ENCODE measurements at regions not wholly inside any gene's neighbourhood (a gene's known extent, or its start where the extent isn't known, plus 50 kb on each side); places are given as distances from the start of the nearest gene placed in this dataset.

DNA sequence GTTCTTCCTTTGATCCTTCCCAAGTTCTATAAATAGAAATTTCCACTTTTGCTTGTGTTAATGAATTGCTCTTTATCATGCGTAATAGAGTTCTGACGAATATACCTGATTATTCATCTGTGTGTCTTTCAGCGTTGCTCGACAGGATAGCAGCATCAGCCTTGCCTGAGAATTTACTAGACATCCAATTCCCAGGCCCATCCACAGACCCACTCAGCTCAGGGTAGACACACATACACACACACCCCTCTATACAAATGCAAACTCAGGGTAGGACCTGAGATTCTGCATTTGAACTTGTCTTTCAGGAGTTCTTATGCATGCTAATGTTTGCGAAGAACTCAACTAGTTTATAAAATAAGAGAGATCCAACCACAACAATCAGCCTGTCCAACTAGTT is 343.4 kb upstream of the GYPC start:
- H3K4me3 ChIP-seq (ENCODE audit: low read length) = no peak overlapping the region

DNA sequence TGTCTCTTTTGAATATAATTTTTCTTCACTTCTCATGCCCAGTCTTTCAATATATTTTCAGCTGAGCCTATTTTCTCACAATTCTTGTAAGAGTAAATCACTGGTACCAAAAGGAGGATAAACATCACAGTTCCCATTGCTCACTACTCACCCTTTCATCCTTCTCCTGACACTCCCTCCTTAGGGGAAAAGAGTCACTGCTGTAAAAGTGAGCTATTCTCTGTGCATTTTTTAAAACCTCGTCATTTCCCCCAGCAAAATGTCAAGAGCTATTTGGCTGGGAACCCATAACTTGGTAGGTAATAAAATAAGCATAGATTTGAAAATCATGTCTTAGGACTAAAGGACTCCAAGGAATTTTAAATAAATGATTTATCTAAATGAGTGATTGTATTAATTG is 340.1 kb upstream of the GYPC start:
- Histone ChIP-seq H3K36me3 (ENCODE audit: control insufficient read depth, insufficient read depth, low read length, severe bottlenecking) (no peaks in the 10 kb centered on the region), H3K9me3 (ENCODE audit: control insufficient read depth, low read length) (no peaks in the 10 kb centered on the region), H3K4me1 (ENCODE audit: control insufficient read depth, insufficient read depth, low read length) (no peaks in the 10 kb centered on the region), H3K27me3 (replicated peaks; ENCODE audit: control insufficient read depth, insufficient read depth, low read length) (no peaks in the 10 kb centered on the region), H3K9ac (ENCODE audit: low read length) (no peak overlapping the region), H3K4me3 (ENCODE audit: low read length) (no peak overlapping the region)
- DNase-seq (ENCODE audit: low read depth) = no peak

More for the DNA sequence above, 343.4 kb upstream of the GYPC start:
- no peaks in the 10 kb centered on the region for H3K4me1 ChIP-seq (ENCODE audit: control insufficient read depth, insufficient read depth, low read length)
- no peak for DNase-seq (ENCODE audit: low read depth)
- H3K9ac ChIP-seq (ENCODE audit: low read length) = no peak overlapping the region
- H3K9me3 ChIP-seq (ENCODE audit: control insufficient read depth, low read length) = no peaks in the 10 kb centered on the region
- H3K36me3 ChIP-seq (ENCODE audit: control insufficient read depth, insufficient read depth, low read length, severe bottlenecking) = no peaks in the 10 kb centered on the region
- no peaks in the 10 kb centered on the region for H3K27me3 ChIP-seq (replicated peaks; ENCODE audit: control insufficient read depth, insufficient read depth, low read length)

DNA sequence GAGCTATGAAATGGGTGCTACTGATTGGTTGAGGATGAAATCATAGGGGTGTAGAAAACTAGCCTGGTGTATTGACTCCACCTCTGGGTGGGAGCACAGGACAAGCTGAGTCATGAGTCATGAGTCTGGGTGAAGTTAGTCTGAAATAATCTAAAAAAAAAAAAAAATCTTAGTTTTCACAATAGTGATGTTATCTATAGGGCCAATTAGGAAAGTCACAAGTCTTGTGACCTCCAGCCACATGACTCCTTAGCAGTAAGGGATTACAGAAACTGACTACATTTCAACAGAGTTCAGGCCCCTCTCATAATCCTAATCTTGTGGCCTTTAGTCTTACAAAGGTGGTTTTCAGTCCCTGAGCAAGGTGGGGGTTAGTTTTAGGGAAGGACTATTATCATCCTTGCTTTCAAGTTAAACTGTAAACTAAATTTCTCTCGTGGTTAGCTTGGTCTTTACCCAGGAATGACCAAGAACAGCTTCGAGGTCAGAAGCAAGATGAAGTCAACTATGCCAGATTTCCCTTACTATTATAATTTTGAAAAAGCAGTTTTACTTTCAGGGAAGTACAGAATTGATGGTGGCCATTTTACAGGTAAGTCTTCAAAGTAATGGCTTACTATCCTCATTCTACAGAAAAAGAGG is 338.0 kb upstream of the GYPC start:
- Histone ChIP-seq H3K27me3 (replicated peaks; ENCODE audit: control insufficient read depth, insufficient read depth, low read length) (no peaks in the 10 kb centered on the region), H3K9ac (ENCODE audit: low read length) (no peak overlapping the region), H3K36me3 (ENCODE audit: control insufficient read depth, insufficient read depth, low read length, severe bottlenecking) (no peaks in the 10 kb centered on the region), H3K4me3 (ENCODE audit: low read length) (no peak overlapping the region), H3K4me1 (ENCODE audit: control insufficient read depth, insufficient read depth, low read length) (no peaks in the 10 kb centered on the region), H3K9me3 (ENCODE audit: control insufficient read depth, low read length) (no peaks in the 10 kb centered on the region)
- DNase-seq (ENCODE audit: low read depth) = no peak

DNA sequence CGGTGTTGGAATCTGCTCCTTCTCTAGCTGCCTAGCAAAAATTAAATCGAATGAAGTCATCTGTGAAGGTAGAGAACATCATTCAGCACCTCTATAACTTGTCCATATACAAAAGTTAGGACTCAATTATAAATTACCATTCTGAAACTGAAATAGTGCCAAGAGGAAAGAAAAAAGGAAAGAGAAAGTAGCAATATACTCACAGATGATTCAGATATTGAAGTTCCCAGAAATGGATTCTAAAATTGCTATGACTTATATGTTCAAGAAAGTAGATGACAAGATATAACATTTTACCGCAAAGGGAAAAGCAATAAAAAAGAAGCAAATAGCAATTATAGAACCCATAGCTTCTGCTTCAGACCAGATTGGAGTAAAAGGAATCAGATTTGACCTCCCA is 333.6 kb upstream of the GYPC start:
- Histone ChIP-seq H3K4me1 (ENCODE audit: control insufficient read depth, insufficient read depth, low read length) (no peaks in the 10 kb centered on the region), H3K9me3 (ENCODE audit: control insufficient read depth, low read length) (no peaks in the 10 kb centered on the region), H3K36me3 (ENCODE audit: control insufficient read depth, insufficient read depth, low read length, severe bottlenecking) (no peaks in the 10 kb centered on the region), H3K4me3 (ENCODE audit: low read length) (no peak overlapping the region), H3K27me3 (replicated peaks; ENCODE audit: control insufficient read depth, insufficient read depth, low read length) (no peaks in the 10 kb centered on the region), H3K9ac (ENCODE audit: low read length) (no peak overlapping the region)
- DNase-seq (ENCODE audit: low read depth) = no peak

DNA sequence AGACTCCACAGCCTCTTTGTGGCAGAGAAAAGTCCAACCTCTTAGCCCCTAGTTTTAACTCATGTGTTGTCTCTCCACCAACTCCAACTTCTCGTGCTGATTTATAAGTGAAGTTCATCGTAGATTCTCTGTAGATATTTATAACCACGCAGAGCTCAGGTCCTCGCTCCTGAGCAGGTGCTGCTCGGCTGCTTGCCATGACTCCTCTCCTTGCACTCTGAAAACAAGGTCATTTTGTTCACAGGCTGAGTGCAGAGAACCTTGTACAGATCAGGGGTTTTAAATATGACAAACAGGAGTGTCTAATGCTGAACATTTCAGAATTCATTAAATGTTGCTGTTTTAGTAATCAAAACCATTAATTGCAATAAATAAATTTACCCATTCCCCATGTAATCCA is 330.8 kb upstream of the GYPC start:
- no peak for DNase-seq (ENCODE audit: low read depth)
- H3K4me1 ChIP-seq (ENCODE audit: control insufficient read depth, insufficient read depth, low read length) = no peaks in the 10 kb centered on the region

GRCh38 chr2:126329173-126329572 is 326.8 kb upstream of the GYPC start:
- Histone ChIP-seq H3K4me1 (ENCODE audit: control insufficient read depth, insufficient read depth, low read length) (no peaks in the 10 kb centered on the region), H3K9ac (ENCODE audit: low read length) (no peak overlapping the region), H3K9me3 (ENCODE audit: control insufficient read depth, low read length) (peaks cover 24% of the 10 kb centered on the region), H3K36me3 (ENCODE audit: control insufficient read depth, insufficient read depth, low read length, severe bottlenecking) (no peaks in the 10 kb centered on the region), H3K4me3 (ENCODE audit: low read length) (no peak overlapping the region), H3K27me3 (replicated peaks; ENCODE audit: control insufficient read depth, insufficient read depth, low read length) (no peaks in the 10 kb centered on the region)
- no peak for DNase-seq (ENCODE audit: low read depth)

More for the DNA sequence above, 330.8 kb upstream of the GYPC start:
- Histone ChIP-seq H3K9ac (ENCODE audit: low read length) (no peak overlapping the region), H3K4me3 (ENCODE audit: low read length) (no peak overlapping the region), H3K9me3 (ENCODE audit: control insufficient read depth, low read length) (no peaks in the 10 kb centered on the region), H3K27me3 (replicated peaks; ENCODE audit: control insufficient read depth, insufficient read depth, low read length) (no peaks in the 10 kb centered on the region), H3K36me3 (ENCODE audit: control insufficient read depth, insufficient read depth, low read length, severe bottlenecking) (no peaks in the 10 kb centered on the region)

DNA sequence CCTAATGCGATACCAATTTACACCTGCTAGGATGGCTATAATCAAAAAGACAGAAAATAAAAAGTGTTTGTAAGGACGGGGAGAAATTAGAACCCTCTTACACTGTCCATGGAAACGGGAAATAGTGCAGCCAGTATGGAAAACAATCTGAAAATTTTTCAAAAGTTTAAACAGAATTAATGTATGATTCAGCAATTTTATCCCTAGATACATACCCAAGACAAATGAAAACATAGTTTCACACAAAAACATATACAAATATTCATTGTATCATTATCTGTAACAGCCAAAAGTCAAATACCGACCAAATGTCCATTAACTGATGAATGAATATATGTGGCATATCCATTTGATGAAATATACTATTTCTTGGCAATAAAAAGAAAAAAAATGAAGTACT is 313.5 kb upstream of the GYPC start:
- DNase-seq (ENCODE audit: low read depth) = no peak

GRCh38 chr2:126343136-126343535 is 312.8 kb upstream of the GYPC start:
- H3K36me3 ChIP-seq (ENCODE audit: control insufficient read depth, insufficient read depth, low read length, severe bottlenecking) = no peaks in the 10 kb centered on the region
- DNase-seq (ENCODE audit: low read depth) = no peak
- peaks cover 4% of the 10 kb centered on the region for H3K9me3 ChIP-seq (ENCODE audit: control insufficient read depth, low read length)
- no peaks in the 10 kb centered on the region for H3K27me3 ChIP-seq (replicated peaks; ENCODE audit: control insufficient read depth, insufficient read depth, low read length)
- no peak overlapping the region for H3K4me3 ChIP-seq (ENCODE audit: low read length)
- H3K9ac ChIP-seq (ENCODE audit: low read length) = no peak overlapping the region
- H3K4me1 ChIP-seq (ENCODE audit: control insufficient read depth, insufficient read depth, low read length) = no peaks in the 10 kb centered on the region

More for the DNA sequence above, 313.5 kb upstream of the GYPC start:
- no peaks in the 10 kb centered on the region for H3K36me3 ChIP-seq (ENCODE audit: control insufficient read depth, insufficient read depth, low read length, severe bottlenecking)
- H3K9me3 ChIP-seq (ENCODE audit: control insufficient read depth, low read length) = peaks cover 4% of the 10 kb centered on the region
- no peak overlapping the region for H3K4me3 ChIP-seq (ENCODE audit: low read length)
- H3K27me3 ChIP-seq (replicated peaks; ENCODE audit: control insufficient read depth, insufficient read depth, low read length) = no peaks in the 10 kb centered on the region
- H3K9ac ChIP-seq (ENCODE audit: low read length) = no peak overlapping the region
- H3K4me1 ChIP-seq (ENCODE audit: control insufficient read depth, insufficient read depth, low read length) = no peaks in the 10 kb centered on the region

DNA sequence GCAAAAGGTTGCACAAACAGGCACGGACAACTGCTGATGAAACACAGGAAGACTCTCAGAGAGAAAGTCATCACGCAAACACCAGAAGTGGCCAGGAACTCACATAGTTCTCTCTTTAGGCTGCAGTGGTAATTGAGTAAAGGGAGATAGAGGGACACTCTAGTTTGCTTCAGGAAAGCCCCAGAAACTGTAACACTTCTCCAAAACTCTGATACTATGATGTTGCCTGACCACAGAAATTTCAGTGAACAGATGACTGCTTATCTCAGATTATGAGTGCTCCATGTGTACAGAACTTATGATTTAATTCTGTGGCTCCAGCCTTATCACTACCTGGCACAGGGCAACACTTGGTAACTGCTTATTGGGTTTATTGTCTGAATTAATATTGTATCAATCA is 311.5 kb upstream of the GYPC start:
- H3K9me3 ChIP-seq (ENCODE audit: control insufficient read depth, low read length) = peaks cover 4% of the 10 kb centered on the region
- no peak overlapping the region for H3K9ac ChIP-seq (ENCODE audit: low read length)
- no peak overlapping the region for H3K4me3 ChIP-seq (ENCODE audit: low read length)
- DNase-seq (ENCODE audit: low read depth) = no peak
- no peaks in the 10 kb centered on the region for H3K4me1 ChIP-seq (ENCODE audit: control insufficient read depth, insufficient read depth, low read length)
- H3K27me3 ChIP-seq (replicated peaks; ENCODE audit: control insufficient read depth, insufficient read depth, low read length) = no peaks in the 10 kb centered on the region
- no peaks in the 10 kb centered on the region for H3K36me3 ChIP-seq (ENCODE audit: control insufficient read depth, insufficient read depth, low read length, severe bottlenecking)

DNA sequence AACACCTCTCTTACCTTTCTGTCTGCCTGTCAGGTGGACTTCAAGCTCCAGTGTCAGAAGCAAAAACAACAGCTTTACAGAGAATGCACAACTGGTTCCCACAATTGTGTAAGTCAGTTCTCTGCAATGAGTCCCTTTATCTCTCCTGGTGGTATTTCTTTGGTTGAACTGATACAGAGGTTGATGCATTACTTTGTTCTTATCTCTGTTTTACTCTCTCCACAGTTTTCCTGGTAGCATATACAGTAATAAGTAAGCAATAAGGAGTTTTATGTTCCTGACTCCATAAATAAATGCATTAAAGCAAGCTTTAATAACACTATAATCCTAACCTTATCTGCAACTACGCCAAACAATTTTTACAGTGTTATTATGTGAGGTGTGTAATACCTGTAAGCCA is 310.3 kb upstream of the GYPC start:
- Histone ChIP-seq H3K9me3 (ENCODE audit: control insufficient read depth, low read length) (peaks cover 8% of the 10 kb centered on the region), H3K27me3 (replicated peaks; ENCODE audit: control insufficient read depth, insufficient read depth, low read length) (no peaks in the 10 kb centered on the region), H3K4me1 (ENCODE audit: control insufficient read depth, insufficient read depth, low read length) (no peaks in the 10 kb centered on the region), H3K4me3 (ENCODE audit: low read length) (no peak overlapping the region), H3K36me3 (ENCODE audit: control insufficient read depth, insufficient read depth, low read length, severe bottlenecking) (no peaks in the 10 kb centered on the region), H3K9ac (ENCODE audit: low read length) (no peak overlapping the region)
- no peak for DNase-seq (ENCODE audit: low read depth)

- Histone ChIP-seq H3K4me1 (ENCODE audit: control insufficient read depth, insufficient read depth, low read length) (no peaks in the 10 kb centered on the region), H3K9me3 (ENCODE audit: control insufficient read depth, low read length) (no peaks in the 10 kb centered on the region), H3K4me3 (ENCODE audit: low read length) (no peak overlapping the region), H3K27me3 (replicated peaks; ENCODE audit: control insufficient read depth, insufficient read depth, low read length) (no peaks in the 10 kb centered on the region), H3K9ac (ENCODE audit: low read length) (no peak overlapping the region), H3K36me3 (ENCODE audit: control insufficient read depth, insufficient read depth, low read length, severe bottlenecking) (no peaks in the 10 kb centered on the region)
- no peak for DNase-seq (ENCODE audit: low read depth)
Observed at GRCh38 chr2:126356631-126357030, 299.3 kb upstream of the GYPC start.

- Histone ChIP-seq H3K9ac (ENCODE audit: low read length) (no peak overlapping the region), H3K36me3 (ENCODE audit: control insufficient read depth, insufficient read depth, low read length, severe bottlenecking) (no peaks in the 10 kb centered on the region), H3K9me3 (ENCODE audit: control insufficient read depth, low read length) (no peaks in the 10 kb centered on the region), H3K27me3 (replicated peaks; ENCODE audit: control insufficient read depth, insufficient read depth, low read length) (no peaks in the 10 kb centered on the region), H3K4me1 (ENCODE audit: control insufficient read depth, insufficient read depth, low read length) (no peaks in the 10 kb centered on the region), H3K4me3 (ENCODE audit: low read length) (no peak overlapping the region)
- DNase-seq (ENCODE audit: low read depth) = no peak
Observed at GRCh38 chr2:126358122-126358521, 297.8 kb upstream of the GYPC start.

All from adipocyte (in vitro differentiated cells).